Neural progenitor cell (in vitro differentiated cells): ENCODE measurements at regions not wholly inside any gene's neighbourhood (a gene's known extent, or its start where the extent isn't known, plus 50 kb on each side); places are given as distances from the start of the nearest gene placed in this dataset.
"Not testable (repeated sequence)": the region's sequence is repeated elsewhere in the genome, so short reads cannot be mapped to it uniquely, and the experiment has no call there.

Experiments
- CTCF ChIP-seq: fragments of 200-600 bp; sonication (generic); IDR thresholded peaks from 2 replicates; pipeline ENCODE4 v1.5.1; 2017; ENCODE audit warnings: antibody characterized with exemption, mild to moderate bottlenecking
- EZH2 ChIP-seq: fragments of 200-600 bp; sonication (generic); IDR thresholded peaks from 2 replicates; pipeline ENCODE4 v1.6.1; 2017; ENCODE audit warnings: antibody characterized with exemption, mild to moderate bottlenecking, moderate library complexity

- TF ChIP-seq CTCF, EZH2: not testable (repeated sequence)
Observed at GRCh38 chr10:42230115-42230514, 408.3 kb downstream of the ZNF33B start.
